IPS-NIHi7 (cell line): ENCODE measurements at regions not wholly inside any gene's neighbourhood (a gene's known extent, or its start where the extent isn't known, plus 50 kb on each side); places are given as distances from the start of the nearest gene placed in this dataset.
"Not testable (repeated sequence)": the region's sequence is repeated elsewhere in the genome, so short reads cannot be mapped to it uniquely, and the experiment has no call there.

Experiments
- DNase-seq: peaks from one replicate; pipeline ENCODE4 v3.0.0; 2012; ENCODE audit warnings: mixed read lengths; ENCODE audit errors: extremely low spot score

- no peak for DNase-seq
Observed at GRCh38 chr13:44814161-44814560, 175.1 kb downstream of the NUFIP1 start.

- no peak for DNase-seq
Observed at GRCh38 chr13:44812818-44813217, 176.5 kb downstream of the NUFIP1 start.

- DNase-seq = no peak
Observed at GRCh38 chr13:44810061-44810840, 179.0 kb downstream of the NUFIP1 start.

GRCh38 chr13:44809190-44809589 lies 180.1 kb downstream of the NUFIP1 start:
- no peak for DNase-seq

- no peak for DNase-seq
Observed at GRCh38 chr13:44808185-44808584, 181.1 kb downstream of the NUFIP1 start.

GRCh38 chr13:44807449-44808034 lies 181.7 kb downstream of the NUFIP1 start:
- DNase-seq = no peak

- DNase-seq = no peak
Observed at GRCh38 chr13:44806826-44807225, 182.4 kb downstream of the NUFIP1 start.

- no peak for DNase-seq
Observed at GRCh38 chr13:44805585-44805984, 183.7 kb downstream of the NUFIP1 start.

GRCh38 chr13:44803390-44803789 lies 185.9 kb downstream of the NUFIP1 start:
- no peak for DNase-seq

GRCh38 chr13:44802491-44802890 lies 186.8 kb downstream of the NUFIP1 start:
- DNase-seq = no peak

GRCh38 chr13:44801990-44802389 lies 187.3 kb downstream of the NUFIP1 start:
- no peak for DNase-seq

GRCh38 chr13:44800626-44801025 lies 188.6 kb downstream of the NUFIP1 start:
- no peak for DNase-seq

GRCh38 chr13:44797685-44798084 lies 191.6 kb downstream of the NUFIP1 start:
- DNase-seq = no peak

- DNase-seq = no peak
Observed at GRCh38 chr13:44796597-44797490, 192.4 kb downstream of the NUFIP1 start.

GRCh38 chr13:44796039-44796438 lies 193.2 kb downstream of the NUFIP1 start:
- DNase-seq = not testable (repeated sequence)

- no peak for DNase-seq
Observed at GRCh38 chr13:44795176-44795575, 194.1 kb downstream of the NUFIP1 start.

- DNase-seq = no peak
Observed at GRCh38 chr13:44792096-44792495, 197.2 kb downstream of the NUFIP1 start.

- DNase-seq = no peak
Observed at GRCh38 chr13:44790289-44790688, 199.0 kb downstream of the NUFIP1 start.

GRCh38 chr13:44787617-44788016 lies 201.7 kb downstream of the NUFIP1 start:
- no peak for DNase-seq

GRCh38 chr13:44786756-44787155 lies 202.5 kb downstream of the NUFIP1 start:
- no peak for DNase-seq

GRCh38 chr13:44785401-44785800 lies 203.9 kb downstream of the NUFIP1 start:
- no peak for DNase-seq

- no peak for DNase-seq
Observed at GRCh38 chr13:44784708-44785080, 204.6 kb downstream of the NUFIP1 start.
